Activated CD8-positive, alpha-beta T cell treated with anti-CD3 and anti-CD28 coated beads for 36 hours (primary cell): ENCODE measurements at regions not wholly inside any gene's neighbourhood (a gene's known extent, or its start where the extent isn't known, plus 50 kb on each side); places are given as distances from the start of the nearest gene placed in this dataset.

Experiments
- ATAC-seq: fragments of 200-7000 bp; cut with Tn5 transposase; one replicate; pipeline ENCODE4 v1.10.0; 2021; ENCODE audit warnings: mild to moderate bottlenecking, moderate library complexity
- CTCF ChIA-PET: fragments of 350-600 bp; sonication (Branson Sonifier 250); formaldehyde crosslinking; loops from one replicate; lab custom pipeline; 2021; ENCODE audit warnings: antibody characterized with exemption; lab: Charles Lee
- POLR2A ChIA-PET: fragments of 350-600 bp; sonication (Branson Sonifier 250); formaldehyde crosslinking; loops from one replicate; lab custom pipeline; 2021; ENCODE audit warnings: antibody characterized with exemption; lab: Charles Lee
- DNase-seq: peaks from one replicate; pipeline ENCODE4 v3.0.0-alpha.2; 2020
- H3K27ac Mint-ChIP-seq: one replicate; pipeline ENCODE4 v1.8.0; 2021; ENCODE audit warnings: mild to moderate bottlenecking, mixed read lengths
- H3K27me3 Mint-ChIP-seq: one replicate; pipeline ENCODE4 v1.8.0; 2021; ENCODE audit warnings: mixed read lengths
- H3K36me3 Mint-ChIP-seq: one replicate; pipeline ENCODE4 v1.8.0; 2021; ENCODE audit warnings: low read depth, mixed read lengths
- H3K4me1 Mint-ChIP-seq: one replicate; pipeline ENCODE4 v1.8.0; 2021; ENCODE audit warnings: low read depth, mixed read lengths
- H3K4me3 Mint-ChIP-seq: one replicate; pipeline ENCODE4 v1.8.0; 2021; ENCODE audit warnings: mild to moderate bottlenecking, moderate library complexity, mixed read lengths
- H3K9me3 Mint-ChIP-seq: one replicate; pipeline ENCODE4 v1.8.0; 2021; ENCODE audit warnings: mixed read lengths
- intact Hi-C: fragments of 100-400 bp; cut with micrococcal nuclease; formaldehyde crosslinking; loops from one replicate; pipeline ENCODE4 v1.10.0; 2022
- TF ChIP-seq, protein P1 (sequence below): fragments of 200-600 bp; IDR thresholded peaks from one replicate; pipeline ENCODE4 v1.8.0; 2022; ENCODE audit warnings: antibody characterized with exemption, mild to moderate bottlenecking

DNA sequence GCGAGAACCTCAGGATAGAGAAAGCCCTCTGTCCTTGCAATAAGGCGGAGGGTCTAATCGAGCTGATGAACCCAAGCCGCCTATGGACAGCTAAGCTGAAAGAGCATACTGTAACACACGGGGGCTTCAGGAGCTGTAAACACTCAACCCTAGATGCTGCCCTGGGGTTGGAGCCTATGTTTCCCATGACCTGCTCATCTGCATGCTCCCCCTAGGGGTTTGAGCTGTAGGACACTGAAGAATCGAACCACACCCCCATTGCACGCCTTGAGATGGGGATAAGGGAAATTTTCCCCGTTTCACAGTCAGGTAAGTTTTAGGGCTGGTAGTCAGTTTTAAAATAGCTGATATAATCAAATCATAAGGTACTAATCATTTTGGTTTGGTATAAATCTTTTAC lies 675.6 kb upstream of the CDH8 start:
- TF ChIP-seq, protein P1, sequence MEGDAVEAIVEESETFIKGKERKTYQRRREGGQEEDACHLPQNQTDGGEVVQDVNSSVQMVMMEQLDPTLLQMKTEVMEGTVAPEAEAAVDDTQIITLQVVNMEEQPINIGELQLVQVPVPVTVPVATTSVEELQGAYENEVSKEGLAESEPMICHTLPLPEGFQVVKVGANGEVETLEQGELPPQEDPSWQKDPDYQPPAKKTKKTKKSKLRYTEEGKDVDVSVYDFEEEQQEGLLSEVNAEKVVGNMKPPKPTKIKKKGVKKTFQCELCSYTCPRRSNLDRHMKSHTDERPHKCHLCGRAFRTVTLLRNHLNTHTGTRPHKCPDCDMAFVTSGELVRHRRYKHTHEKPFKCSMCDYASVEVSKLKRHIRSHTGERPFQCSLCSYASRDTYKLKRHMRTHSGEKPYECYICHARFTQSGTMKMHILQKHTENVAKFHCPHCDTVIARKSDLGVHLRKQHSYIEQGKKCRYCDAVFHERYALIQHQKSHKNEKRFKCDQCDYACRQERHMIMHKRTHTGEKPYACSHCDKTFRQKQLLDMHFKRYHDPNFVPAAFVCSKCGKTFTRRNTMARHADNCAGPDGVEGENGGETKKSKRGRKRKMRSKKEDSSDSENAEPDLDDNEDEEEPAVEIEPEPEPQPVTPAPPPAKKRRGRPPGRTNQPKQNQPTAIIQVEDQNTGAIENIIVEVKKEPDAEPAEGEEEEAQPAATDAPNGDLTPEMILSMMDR: no peak
- H3K4me3 Mint-ChIP-seq: no peak overlapping the region
- POLR2A ChIA-PET: no interaction called here

DNA sequence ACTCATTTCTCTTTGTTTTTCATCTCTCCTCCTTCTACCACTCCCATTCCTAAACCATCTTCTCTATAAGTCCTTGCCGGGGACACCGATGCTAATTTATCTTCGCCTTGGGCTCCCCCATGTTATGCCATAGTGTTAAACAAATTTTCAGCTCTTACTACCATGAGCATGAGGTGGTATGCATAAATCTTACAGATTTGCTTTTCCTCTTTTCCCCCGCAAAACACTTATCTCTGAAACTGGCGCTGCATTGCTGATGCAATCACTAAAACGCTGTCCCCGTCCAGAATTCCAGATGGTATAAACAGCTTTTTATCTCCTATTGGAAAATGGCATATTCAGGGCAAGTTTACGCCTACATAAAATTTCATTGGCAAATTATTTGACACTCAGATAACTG lies 673.6 kb upstream of the CDH8 start:
- CTCF ChIA-PET: no interaction called here
- H3K4me3 Mint-ChIP-seq: no peak overlapping the region
- peaks cover 16% of the 10 kb centered on the region for H3K9me3 Mint-ChIP-seq
- POLR2A ChIA-PET: no interaction called here
- H3K4me1 Mint-ChIP-seq: no peaks in the 10 kb centered on the region
- no peak for ATAC-seq
- no peak for DNase-seq
- no peaks in the 10 kb centered on the region for H3K36me3 Mint-ChIP-seq
- H3K27me3 Mint-ChIP-seq: no peaks in the 10 kb centered on the region
- TF ChIP-seq, protein P1: no peak
- H3K27ac Mint-ChIP-seq: no peak overlapping the region
- intact Hi-C loops: no loop called here

More for the DNA sequence above, 675.6 kb upstream of the CDH8 start:
- intact Hi-C loops: no loop called here
- Mint-ChIP-seq H3K27ac (no peak overlapping the region), H3K9me3 (peaks cover 16% of the 10 kb centered on the region), H3K27me3 (no peaks in the 10 kb centered on the region), H3K36me3 (no peaks in the 10 kb centered on the region), H3K4me1 (no peaks in the 10 kb centered on the region)
- DNase-seq: no peak
- CTCF ChIA-PET: no interaction called here
- no peak for ATAC-seq

DNA sequence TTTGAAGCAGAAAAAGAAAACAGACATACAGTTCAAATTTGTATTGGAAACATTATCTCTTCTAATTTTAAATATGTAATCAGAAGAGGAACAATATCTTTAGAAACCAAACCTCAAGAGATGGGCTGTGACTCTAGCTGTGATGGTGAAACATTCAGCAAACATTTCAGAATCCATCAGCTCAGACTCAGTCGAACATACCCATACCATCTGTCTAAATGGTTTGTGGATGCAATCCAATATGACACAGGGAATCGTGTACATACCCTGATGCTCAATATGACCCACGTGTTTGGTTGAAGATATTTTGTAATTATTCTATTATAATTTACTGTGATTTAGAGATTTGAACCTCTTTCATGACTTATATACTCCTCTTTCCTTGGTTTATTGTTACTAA lies 665.2 kb upstream of the CDH8 start:
- Mint-ChIP-seq H3K4me1 (no peaks in the 10 kb centered on the region), H3K9me3 (peaks cover 32% of the 10 kb centered on the region), H3K27ac (no peak overlapping the region), H3K36me3 (no peaks in the 10 kb centered on the region), H3K4me3 (no peak overlapping the region), H3K27me3 (no peaks in the 10 kb centered on the region)
- intact Hi-C loops: no loop called here
- ATAC-seq (no peak), DNase-seq (no peak)
- ChIA-PET CTCF (no interaction called here), POLR2A (no interaction called here)
- TF ChIP-seq, protein P1: no peak

DNA sequence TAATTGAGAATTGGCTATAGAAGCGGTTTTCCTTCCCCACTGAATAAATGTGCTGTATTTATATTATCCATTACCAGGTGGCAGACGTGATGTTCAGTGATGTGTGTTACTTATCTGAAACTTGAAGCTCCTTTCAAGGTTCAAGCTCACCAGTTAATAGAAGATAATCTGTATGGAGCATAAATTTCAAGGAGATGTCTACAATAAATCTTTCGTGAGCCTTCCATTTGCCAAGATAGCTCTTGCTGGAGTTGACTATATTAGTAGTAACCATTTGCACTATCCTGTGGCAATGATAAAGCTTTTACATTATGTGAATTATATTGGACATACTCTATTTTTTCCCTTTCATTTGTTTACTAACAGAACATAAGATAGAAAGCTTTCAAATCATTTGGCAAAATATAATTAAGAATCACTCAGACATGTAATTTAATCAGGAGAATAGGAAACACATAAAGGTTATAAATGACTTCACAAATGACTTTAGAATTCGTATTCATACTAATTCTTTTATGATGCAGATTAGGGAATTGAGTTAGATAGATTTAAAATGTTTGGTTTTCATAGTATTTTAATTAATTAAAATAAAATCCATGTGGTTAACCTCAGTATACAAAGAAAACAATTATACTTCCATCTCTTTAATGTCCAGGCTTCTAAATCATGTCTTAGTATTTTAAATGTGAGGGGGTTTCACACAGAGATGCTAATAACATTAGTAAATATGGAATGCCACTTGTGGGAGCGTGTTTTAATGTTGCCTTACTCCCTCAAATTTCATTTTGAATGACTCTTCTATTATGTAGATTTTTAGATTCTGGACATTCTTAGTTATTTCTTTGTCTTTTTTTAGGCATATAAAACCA lies 664.4 kb upstream of the CDH8 start:
- no peaks in the 10 kb centered on the region for H3K36me3 Mint-ChIP-seq

DNA sequence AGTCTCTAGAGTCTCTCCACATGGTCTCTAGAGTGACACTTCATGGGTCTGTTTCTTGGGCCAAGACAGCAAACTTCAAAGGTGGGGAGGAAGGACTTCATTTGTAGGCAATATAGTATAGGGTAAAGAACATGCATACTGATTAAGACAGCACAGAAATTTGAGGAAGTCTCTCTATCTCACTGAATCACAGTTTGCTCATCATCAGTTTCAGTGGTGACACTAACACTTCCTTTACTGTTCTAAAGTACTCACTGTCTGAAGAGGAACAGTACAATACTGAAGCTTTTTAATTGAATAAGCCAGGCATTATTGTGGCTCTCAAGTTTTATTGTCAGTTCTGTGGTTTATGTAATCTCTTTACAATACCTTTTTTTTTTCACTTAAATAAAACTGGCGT lies 656.4 kb upstream of the CDH8 start:
- intact Hi-C loops: no loop called here
- POLR2A ChIA-PET: no interaction called here
- DNase-seq (no peak), ATAC-seq (no peak)
- Mint-ChIP-seq H3K4me3 (no peak overlapping the region), H3K9me3 (peaks cover 36% of the 10 kb centered on the region), H3K27ac (no peak overlapping the region), H3K4me1 (no peaks in the 10 kb centered on the region), H3K27me3 (no peaks in the 10 kb centered on the region), H3K36me3 (no peaks in the 10 kb centered on the region)
- CTCF ChIA-PET: no interaction called here
- TF ChIP-seq, protein P1: no peak

More for the DNA sequence above, 664.4 kb upstream of the CDH8 start:
- TF ChIP-seq, protein P1: no peak
- no peak for DNase-seq
- no peak for ATAC-seq
- POLR2A ChIA-PET: no interaction called here
- no peak overlapping the region for H3K4me3 Mint-ChIP-seq
- peaks cover 34% of the 10 kb centered on the region for H3K9me3 Mint-ChIP-seq
- no peak overlapping the region for H3K27ac Mint-ChIP-seq
- H3K4me1 Mint-ChIP-seq: no peaks in the 10 kb centered on the region
- intact Hi-C loops: no loop called here
- no peaks in the 10 kb centered on the region for H3K27me3 Mint-ChIP-seq
- CTCF ChIA-PET: no interaction called here
